LNCAP (cell line): ENCODE measurements at regions not wholly inside any gene's neighbourhood (a gene's known extent, or its start where the extent isn't known, plus 50 kb on each side); places are given as distances from the start of the nearest gene placed in this dataset.

Experiments
- TF ChIP-seq, protein P1 (sequence below): fragments of 450-650 bp; IDR thresholded peaks from 2 replicates; pipeline ENCODE4 v1.5.1; 2017; ENCODE audit warnings: mild to moderate bottlenecking

DNA sequence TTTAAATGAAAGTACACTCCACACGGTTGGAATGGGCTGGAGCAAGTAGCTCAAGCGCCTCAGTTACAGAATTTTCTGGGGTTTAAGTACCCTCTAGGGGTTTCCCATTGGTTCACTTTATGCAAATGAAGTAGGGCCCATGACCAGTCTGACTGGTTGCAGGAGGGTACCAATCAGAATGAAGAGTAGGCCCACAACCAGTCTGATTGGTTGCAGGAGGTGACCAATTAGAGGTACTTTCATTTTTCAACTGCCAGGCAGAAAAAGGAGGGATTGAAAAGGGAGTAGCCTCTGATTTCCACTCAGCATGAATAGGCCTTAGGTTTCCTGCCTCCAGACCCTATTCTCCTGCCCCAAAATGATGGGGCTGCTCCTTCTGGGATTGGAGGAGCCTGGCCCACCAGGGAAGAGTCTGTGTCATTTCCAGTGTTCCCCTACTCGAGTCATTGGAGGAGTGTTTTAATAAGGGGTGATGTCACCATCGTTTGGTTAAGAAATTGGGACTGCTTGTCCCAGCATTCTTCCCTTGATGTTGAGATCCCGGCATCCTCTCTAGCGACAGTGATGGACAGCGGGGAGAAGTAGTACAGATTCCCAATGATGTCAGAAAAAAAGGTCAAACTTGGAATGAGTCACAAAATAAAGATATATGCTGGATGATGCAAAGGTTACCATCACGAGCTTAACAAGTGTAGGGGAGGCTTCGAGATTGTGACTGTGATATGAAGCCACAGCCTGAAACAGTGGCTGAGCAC, 210.4 kb downstream of the SH3BP4 start:
- TF ChIP-seq, protein P1, sequence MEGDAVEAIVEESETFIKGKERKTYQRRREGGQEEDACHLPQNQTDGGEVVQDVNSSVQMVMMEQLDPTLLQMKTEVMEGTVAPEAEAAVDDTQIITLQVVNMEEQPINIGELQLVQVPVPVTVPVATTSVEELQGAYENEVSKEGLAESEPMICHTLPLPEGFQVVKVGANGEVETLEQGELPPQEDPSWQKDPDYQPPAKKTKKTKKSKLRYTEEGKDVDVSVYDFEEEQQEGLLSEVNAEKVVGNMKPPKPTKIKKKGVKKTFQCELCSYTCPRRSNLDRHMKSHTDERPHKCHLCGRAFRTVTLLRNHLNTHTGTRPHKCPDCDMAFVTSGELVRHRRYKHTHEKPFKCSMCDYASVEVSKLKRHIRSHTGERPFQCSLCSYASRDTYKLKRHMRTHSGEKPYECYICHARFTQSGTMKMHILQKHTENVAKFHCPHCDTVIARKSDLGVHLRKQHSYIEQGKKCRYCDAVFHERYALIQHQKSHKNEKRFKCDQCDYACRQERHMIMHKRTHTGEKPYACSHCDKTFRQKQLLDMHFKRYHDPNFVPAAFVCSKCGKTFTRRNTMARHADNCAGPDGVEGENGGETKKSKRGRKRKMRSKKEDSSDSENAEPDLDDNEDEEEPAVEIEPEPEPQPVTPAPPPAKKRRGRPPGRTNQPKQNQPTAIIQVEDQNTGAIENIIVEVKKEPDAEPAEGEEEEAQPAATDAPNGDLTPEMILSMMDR: no peak

DNA sequence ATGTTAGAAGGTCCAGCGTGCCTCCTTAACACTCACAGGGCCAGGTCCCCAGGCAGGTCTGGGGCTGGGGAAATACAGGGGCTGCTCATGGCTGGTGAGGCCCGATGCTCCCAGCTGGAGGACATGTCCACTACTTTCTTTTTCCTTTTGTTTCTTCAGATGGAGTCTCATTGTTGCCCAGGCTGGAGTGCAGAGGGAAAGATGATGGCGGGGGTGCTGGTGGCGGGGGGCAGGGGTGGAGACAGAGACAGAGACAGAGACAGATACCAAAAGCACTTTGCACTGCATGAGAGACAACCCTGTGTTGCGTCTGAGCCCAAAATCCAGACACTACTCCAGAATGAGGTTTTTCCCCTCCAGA, 211.0 kb downstream of the SH3BP4 start:
- TF ChIP-seq, protein P1: no peak

DNA sequence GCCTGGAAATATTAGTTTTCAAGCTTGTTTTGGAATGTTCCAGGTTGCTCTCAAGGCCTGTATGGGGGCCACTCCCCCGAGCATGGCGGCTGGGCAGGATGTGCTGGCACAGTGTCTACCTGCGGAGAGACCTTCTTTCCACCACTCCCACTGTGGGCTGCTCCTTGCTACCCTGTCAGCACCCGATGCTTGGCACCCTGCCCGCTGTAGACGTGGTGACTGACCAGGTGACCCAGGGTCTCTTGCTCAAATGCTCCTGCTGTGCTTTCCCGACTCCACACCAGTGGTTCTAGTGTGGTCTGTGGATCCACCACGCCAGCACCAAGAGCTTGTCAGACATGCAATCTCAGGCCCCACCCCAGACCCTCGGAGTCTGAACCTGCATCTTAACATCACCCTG, 213.3 kb downstream of the SH3BP4 start:
- TF ChIP-seq, protein P1: no peak

DNA sequence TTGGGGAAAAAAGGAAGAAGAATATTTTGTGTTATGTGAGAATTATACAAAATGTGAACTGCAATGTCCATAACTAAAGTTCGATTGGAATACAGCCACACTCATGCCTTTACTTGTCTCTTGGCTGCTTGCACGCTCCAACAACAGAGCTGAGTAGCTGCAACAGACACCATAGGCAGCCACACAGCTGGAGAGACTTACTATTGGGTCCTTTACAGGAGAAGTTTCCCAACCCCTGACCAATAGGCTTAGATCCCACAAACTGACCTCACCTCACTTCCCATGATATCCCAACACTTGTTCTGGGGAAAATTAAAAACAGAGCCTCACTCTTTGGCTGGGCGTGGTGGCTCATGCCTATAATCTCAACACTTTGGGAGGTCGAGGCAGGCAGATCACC, 213.8 kb downstream of the SH3BP4 start:
- TF ChIP-seq, protein P1: no peak

DNA sequence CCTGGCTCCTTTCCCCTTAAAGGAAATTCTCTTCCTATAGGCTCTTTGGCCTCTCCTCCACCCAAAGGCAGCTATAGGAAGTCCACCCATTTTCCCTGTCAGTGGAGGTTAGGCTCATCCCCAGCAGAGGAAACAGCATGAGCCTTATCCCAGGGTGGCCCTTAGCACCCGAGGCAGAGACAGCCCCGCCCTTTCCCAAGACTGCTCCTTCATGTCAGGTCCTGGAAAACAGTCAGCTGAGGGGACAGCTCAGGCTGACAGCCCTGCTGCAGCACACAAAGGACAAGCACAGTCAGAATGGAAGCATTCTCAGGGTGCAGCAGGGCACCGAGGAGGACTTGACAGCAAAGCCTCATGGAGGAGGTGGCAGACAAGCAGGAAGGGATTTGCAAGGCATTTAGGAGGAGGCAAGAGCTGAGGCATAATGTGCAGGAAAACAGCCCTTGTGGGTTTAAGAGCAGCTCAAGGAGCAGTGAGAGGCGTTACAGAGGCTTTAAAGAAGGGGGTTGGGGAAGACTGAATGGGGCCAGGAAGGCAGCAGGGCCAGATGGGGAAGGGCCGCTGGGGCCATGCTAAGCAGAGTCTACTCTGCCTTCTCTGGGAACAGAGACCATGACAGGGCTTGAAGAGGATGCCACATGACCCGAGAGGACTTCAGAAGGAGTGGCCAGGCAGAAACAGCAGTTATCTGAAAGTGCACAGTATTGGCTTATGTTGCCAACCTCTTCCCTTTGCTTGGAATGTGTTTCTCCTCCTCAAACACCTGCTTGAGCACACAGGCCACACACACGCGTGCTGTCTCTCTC, 216.6 kb downstream of the SH3BP4 start:
- TF ChIP-seq, protein P1: no peak

DNA sequence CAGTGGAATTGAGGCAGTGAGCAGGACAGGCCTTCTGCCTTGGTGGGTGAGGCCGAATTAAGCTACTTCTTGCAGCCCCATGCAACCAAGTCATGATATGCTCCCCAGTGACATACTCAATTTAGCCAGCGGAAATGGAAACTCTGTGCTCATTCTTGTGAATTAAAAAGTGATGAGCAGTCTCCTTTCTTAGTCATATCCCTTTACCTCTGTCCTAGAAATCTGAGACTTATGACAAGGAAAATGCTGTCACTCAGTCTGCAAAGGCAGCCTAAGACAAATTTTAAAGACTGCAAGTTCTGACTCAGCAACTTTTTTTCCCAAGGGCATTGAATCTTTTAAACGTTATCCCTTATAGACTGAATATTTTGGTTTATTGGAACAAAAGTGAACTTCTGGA, 218.2 kb downstream of the SH3BP4 start:
- TF ChIP-seq, protein P1: no peak

DNA sequence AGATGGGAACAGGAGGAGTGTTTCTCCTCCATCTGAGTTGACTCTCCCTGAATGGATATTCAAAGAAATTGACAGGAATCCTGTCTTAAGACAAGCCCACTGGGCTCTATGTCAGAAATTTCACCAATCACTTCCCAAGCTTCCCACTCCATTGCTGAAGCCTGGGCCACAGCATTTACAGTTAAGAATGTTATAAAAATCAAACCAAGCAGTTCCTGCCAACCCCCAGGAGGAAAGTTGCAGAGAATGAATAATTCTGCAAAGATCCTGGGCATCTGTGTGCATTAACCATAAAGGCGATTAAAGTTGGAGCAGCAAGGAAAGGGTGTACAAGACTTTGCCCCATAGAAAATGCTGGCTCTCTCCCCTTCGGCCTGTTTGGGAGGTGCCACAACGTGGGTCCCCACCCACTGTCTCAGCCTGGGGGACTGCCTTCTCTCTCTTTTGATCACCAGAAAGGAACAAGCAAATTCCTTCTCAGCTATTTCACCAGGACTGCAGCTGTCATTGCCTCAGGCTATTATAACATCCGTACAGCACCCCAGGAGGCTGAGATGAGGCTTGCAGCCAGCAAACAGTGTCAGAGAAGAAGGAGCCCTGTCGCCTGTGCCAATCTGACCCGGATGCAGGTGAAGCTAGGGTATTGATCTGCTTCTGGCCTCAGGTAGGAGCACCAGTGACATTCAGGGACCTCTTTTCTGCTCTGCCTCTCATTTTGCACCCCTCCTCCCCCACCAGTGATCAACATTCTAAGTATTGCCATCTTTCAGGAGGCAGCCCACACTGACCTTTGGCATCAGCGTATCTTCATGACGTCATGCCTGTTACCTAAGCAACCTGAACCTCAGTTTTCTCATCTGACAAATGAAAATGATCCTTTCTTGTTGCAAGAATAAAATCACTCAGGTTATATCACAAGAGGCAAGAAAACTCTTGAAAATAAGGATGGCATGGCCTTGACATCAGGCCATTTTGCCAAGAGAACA, 219.0 kb downstream of the SH3BP4 start:
- TF ChIP-seq, protein P1: 0 out of 2 replicates have a peak, but pooled peaks have one; percentile 18
